Keratinocyte (primary cell): ENCODE measurements at regions not wholly inside any gene's neighbourhood (a gene's known extent, or its start where the extent isn't known, plus 50 kb on each side); places are given as distances from the start of the nearest gene placed in this dataset.

ENCODE experiments used
- DNase-seq: peaks from one replicate; pipeline ENCODE4 v3.0.0-alpha.2; 2011; ENCODE audit warnings: low read depth, missing footprints, low spot score
- FAIRE-seq: peaks from 2 replicates; lab custom pipeline; 2011; peaks lifted over from hg19 to GRCh38; lab: Jason Lieb, UNC
- H2AFZ ChIP-seq: 2 replicates; pipeline ENCODE4 v1.6.0; 2012; ENCODE audit warnings: low read length, control low read depth, inconsistent platforms; ENCODE audit not compliant: control insufficient read depth
- H3K27ac ChIP-seq: 2 replicates; pipeline ENCODE4 v1.5.1; 2011; ENCODE audit warnings: low read length; ENCODE audit not compliant: control insufficient read depth, insufficient read depth
- H3K27me3 ChIP-seq: 3 replicates; pipeline ENCODE4 v1.6.0; 2011; ENCODE audit warnings: low read length; ENCODE audit not compliant: control insufficient read depth, insufficient read depth; ENCODE audit errors: extremely low read depth
- H3K36me3 ChIP-seq, 2 experiments: 2 replicates in 1 of 2; 3 replicates in 1 of 2; pipeline ENCODE4 v1.5.1; 2011; ENCODE audit warnings: low read length in 2 of 2, mild to moderate bottlenecking in 1 of 2; ENCODE audit not compliant: control insufficient read depth in 2 of 2, insufficient read depth in 2 of 2; ENCODE audit errors: extremely low read depth in 1 of 2
- H3K4me1 ChIP-seq: 3 replicates; pipeline ENCODE4 v1.5.1; 2011; ENCODE audit warnings: low read length; ENCODE audit not compliant: control insufficient read depth, insufficient read depth; ENCODE audit errors: extremely low read depth
- H3K4me2 ChIP-seq: 3 replicates; pipeline ENCODE4 v1.6.0; 2011; ENCODE audit warnings: low read depth, low read length; ENCODE audit not compliant: control insufficient read depth, insufficient read depth; ENCODE audit errors: extremely low read depth
- H3K4me3 ChIP-seq, 3 experiments: fragments of 200-600 bp in 1 of 3; sonication (generic) in 1 of 3; 2 replicates in 2 of 3; 3 replicates in 1 of 3; pipeline ENCODE4 v1.5.1; 2011 to 2016; ENCODE audit warnings: low read length in 3 of 3, mild to moderate bottlenecking in 3 of 3, control low read depth in 2 of 3, inconsistent platforms in 1 of 3, low read depth in 1 of 3, mixed read lengths in 1 of 3, mixed run types in 1 of 3, moderate library complexity in 1 of 3; ENCODE audit not compliant: control insufficient read depth in 2 of 3, insufficient read depth in 2 of 3; ENCODE audit errors: extremely low read depth in 1 of 3
- H3K79me2 ChIP-seq: 2 replicates; pipeline ENCODE4 v1.6.0; 2012; ENCODE audit warnings: low read length; ENCODE audit not compliant: control insufficient read depth, insufficient read depth
- H3K9ac ChIP-seq: 3 replicates; pipeline ENCODE4 v1.6.0; 2011; ENCODE audit warnings: low read length; ENCODE audit not compliant: control insufficient read depth, insufficient read depth; ENCODE audit errors: extremely low read depth
- H3K9me1 ChIP-seq: 3 replicates; pipeline ENCODE4 v1.6.0; 2011; ENCODE audit warnings: low read length; ENCODE audit not compliant: control insufficient read depth, insufficient read depth; ENCODE audit errors: extremely low read depth
- H3K9me3 ChIP-seq: 2 replicates; pipeline ENCODE4 v1.5.1; 2012; ENCODE audit warnings: low read depth, low read length; ENCODE audit not compliant: control insufficient read depth
- H4K20me1 ChIP-seq: 3 replicates; pipeline ENCODE4 v1.6.0; 2011; ENCODE audit warnings: low read length; ENCODE audit not compliant: control insufficient read depth, insufficient read depth; ENCODE audit errors: extremely low read depth
- EZH2 ChIP-seq: IDR thresholded peaks from one replicate; pipeline ENCODE4 v1.6.1; 2012; ENCODE audit warnings: inconsistent platforms, mild to moderate bottlenecking, low read length, moderate library complexity
- dilution Hi-C: fragments of 300-500 bp; cut with MboI; formaldehyde crosslinking; loops from one replicate; pipeline ENCODE4 v1.7.0; 2020; ENCODE audit warnings: low sequenced_read_pairs; ENCODE audit not compliant: extremely low pct_ligation_motif_present
- TF ChIP-seq, protein P1 (sequence below), 3 experiments: IDR thresholded peaks in 1 of 3; conservative IDR thresholded peaks in 1 of 3; optimal IDR thresholded peaks in 1 of 3; 2 replicates in 2 of 3; 3 replicates in 1 of 3; pipeline versions ENCODE3 to v1.5.1; 2011; ENCODE audit warnings: low read length in 3 of 3, mild to moderate bottlenecking in 3 of 3, moderate library complexity in 2 of 3, control low read depth in 1 of 3, inconsistent platforms in 1 of 3; ENCODE audit not compliant: insufficient read depth in 2 of 3; ENCODE audit errors: extremely low read depth in 1 of 3

DNA sequence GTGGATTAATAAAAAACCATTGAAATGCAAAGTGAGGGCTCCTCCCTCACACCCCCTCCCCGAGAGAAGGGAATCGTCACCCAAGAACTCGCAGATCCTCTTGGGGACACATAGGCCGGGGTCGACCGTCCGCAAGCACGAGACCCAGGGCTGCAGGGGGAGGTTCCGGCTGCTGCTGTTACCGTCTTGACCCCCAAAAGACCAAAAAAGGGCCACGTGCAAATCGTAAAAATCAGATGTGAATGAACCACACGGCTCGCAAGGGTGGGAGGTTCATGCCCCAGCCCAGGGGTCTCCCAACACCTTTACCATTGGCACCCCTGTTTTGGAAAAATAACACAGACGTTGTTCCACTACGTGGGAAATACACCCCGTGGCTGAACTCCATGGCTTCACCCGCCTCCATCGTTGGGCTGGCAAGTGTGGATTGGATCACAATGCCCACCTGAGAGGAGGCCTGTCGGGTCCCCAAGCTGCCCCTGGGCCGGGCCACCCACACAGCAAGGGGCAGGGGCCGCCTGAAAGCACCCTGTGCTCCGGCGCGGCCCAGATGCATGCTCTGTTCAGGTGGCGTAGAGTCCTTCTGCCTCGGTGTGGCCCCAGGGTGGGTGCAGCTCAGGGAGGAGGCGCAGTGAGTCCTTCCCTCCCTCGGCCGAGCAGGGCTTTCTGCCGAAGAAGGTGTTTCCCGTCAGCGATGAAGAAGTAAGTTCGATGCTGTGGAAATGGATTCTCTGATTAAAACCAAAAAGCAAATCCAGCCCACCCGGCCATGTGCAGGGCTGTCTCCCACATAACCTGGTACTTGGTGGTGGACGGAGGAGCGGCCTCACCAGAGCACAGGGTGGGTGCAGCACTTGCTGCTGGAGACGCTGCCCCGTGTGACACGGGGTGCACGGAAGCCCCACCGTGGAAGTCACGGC lies 85.0 kb downstream of the YTHDF1 start:
- no peaks in the 10 kb centered on the region for H3K79me2 ChIP-seq
- no peak overlapping the region for H3K4me2 ChIP-seq
- no peak overlapping the region for H3K9ac ChIP-seq
- dilution Hi-C loops, result no loop called here
- H2AFZ ChIP-seq, result no peak overlapping the region
- no peaks in the 10 kb centered on the region for H3K9me1 ChIP-seq
- no peak for FAIRE-seq
- H3K9me3 ChIP-seq, result no peaks in the 10 kb centered on the region
- no peaks in the 10 kb centered on the region for H4K20me1 ChIP-seq
- no peak overlapping the region for H3K4me3 ChIP-seq
- H3K27ac ChIP-seq, result no peak overlapping the region
- TF ChIP-seq, protein P1, sequence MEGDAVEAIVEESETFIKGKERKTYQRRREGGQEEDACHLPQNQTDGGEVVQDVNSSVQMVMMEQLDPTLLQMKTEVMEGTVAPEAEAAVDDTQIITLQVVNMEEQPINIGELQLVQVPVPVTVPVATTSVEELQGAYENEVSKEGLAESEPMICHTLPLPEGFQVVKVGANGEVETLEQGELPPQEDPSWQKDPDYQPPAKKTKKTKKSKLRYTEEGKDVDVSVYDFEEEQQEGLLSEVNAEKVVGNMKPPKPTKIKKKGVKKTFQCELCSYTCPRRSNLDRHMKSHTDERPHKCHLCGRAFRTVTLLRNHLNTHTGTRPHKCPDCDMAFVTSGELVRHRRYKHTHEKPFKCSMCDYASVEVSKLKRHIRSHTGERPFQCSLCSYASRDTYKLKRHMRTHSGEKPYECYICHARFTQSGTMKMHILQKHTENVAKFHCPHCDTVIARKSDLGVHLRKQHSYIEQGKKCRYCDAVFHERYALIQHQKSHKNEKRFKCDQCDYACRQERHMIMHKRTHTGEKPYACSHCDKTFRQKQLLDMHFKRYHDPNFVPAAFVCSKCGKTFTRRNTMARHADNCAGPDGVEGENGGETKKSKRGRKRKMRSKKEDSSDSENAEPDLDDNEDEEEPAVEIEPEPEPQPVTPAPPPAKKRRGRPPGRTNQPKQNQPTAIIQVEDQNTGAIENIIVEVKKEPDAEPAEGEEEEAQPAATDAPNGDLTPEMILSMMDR (optimal IDR thresholded peaks at IDR 0.05 in 1 of 3, IDR thresholded peaks at IDR 0.05 in 1 of 3, conservative IDR thresholded peaks at IDR 0.05 in 1 of 3; ENCODE audit: extremely low read depth in 1 of 3, insufficient read depth in 2 of 3, low read length in 3 of 3), result no peak
- no peak for TF ChIP-seq EZH2
- DNase-seq, result no peak
- peaks cover 9% of the 10 kb centered on the region for H3K27me3 ChIP-seq
- H3K36me3 ChIP-seq, result no peaks in the 10 kb centered on the region
- no peaks in the 10 kb centered on the region for H3K4me1 ChIP-seq

DNA sequence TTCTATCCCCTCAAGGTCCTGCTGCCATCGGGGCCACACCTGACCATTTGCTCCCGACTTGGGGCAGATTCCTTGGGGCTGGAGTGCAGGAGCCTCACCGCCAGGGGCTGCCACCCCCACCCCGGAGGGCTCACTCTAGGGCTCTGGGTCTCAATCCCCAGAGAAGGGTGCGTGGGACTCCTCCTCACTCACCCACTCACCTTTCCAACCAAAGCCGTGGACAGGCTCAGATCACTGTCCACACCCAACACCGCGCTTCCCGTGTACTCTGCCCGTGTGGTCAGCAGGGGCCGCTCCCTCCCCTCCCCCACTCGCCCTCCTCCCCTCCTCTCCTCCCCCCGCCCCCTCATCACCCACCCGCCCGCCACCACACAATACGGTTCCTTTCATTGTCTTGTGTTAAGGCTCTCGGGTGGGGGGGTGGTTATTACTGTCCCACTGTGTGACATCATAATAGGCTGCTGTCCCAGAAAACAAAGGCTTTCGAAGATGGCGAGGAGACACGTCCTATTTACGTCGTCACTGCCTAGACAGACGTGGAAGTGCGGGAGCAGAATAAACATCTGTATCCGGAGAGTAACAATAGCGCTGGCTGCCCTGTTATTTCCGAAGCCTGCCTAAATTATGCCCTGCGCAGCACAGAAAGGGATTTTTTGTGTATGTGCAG lies 85.8 kb downstream of the YTHDF1 start:
- H3K79me2 ChIP-seq, result no peaks in the 10 kb centered on the region
- TF ChIP-seq, protein P1 (optimal IDR thresholded peaks at IDR 0.05 in 1 of 3, IDR thresholded peaks at IDR 0.05 in 1 of 3, conservative IDR thresholded peaks at IDR 0.05 in 1 of 3; ENCODE audit: extremely low read depth in 1 of 3, insufficient read depth in 2 of 3, low read length in 3 of 3), result no peak
- no peak for TF ChIP-seq EZH2
- dilution Hi-C loops, result no loop called here
- H3K9me3 ChIP-seq, result no peaks in the 10 kb centered on the region
- H2AFZ ChIP-seq, result no peak overlapping the region
- H3K4me1 ChIP-seq, result no peaks in the 10 kb centered on the region
- H3K27me3 ChIP-seq, result peaks cover 9% of the 10 kb centered on the region
- no peaks in the 10 kb centered on the region for H3K36me3 ChIP-seq
- no peak overlapping the region for H3K4me2 ChIP-seq
- no peak overlapping the region for H3K27ac ChIP-seq
- no peak overlapping the region for H3K4me3 ChIP-seq
- no peak overlapping the region for H3K9ac ChIP-seq
- no peak for FAIRE-seq
- no peaks in the 10 kb centered on the region for H4K20me1 ChIP-seq
- no peak for DNase-seq
- H3K9me1 ChIP-seq, result no peaks in the 10 kb centered on the region
